Adrenal gland (tissue), 9 donors: ENCODE measurements at regions not wholly inside any gene's neighbourhood (a gene's known extent, or its start where the extent isn't known, plus 50 kb on each side); places are given as distances from the start of the nearest gene placed in this dataset.

Source experiments
- DNase-seq, 7 donors: peaks; one replicate each; pipeline ENCODE4 v3.0.0-alpha.2; 2019 to 2020
- H3K27ac ChIP-seq, 5 donors: fragments of 200-600 bp; sonication (generic) in 4 of 5; 1 replicate in 3 of 5; 2 replicates in 2 of 5; pipeline versions ENCODE4 v1.5.1 to v1.8.0; 2016 to 2020; ENCODE audit warnings: mild to moderate bottlenecking in 1 of 5
- H3K27me3 ChIP-seq: fragments of 200-600 bp; 2 replicates; pipeline ENCODE4 v1.8.0; 2021
- H3K36me3 ChIP-seq, 2 donors: fragments of 200-600 bp; replicated peaks in 1 of 2; 1 replicate in 1 of 2; 2 replicates in 1 of 2; pipeline versions ENCODE4 v1.5.1 to v1.8.0; 2018 to 2022
- H3K4me1 ChIP-seq, 2 donors: fragments of 200-600 bp; replicated peaks in 1 of 2; 1 replicate in 1 of 2; 2 replicates in 1 of 2; pipeline versions ENCODE4 v1.5.1 to v1.8.0; 2018 to 2021
- H3K4me3 ChIP-seq, 4 donors: fragments of 200-600 bp; sonication (generic) in 3 of 4; one replicate each; pipeline ENCODE4 v1.5.1; 2016 to 2018
- H3K9me3 ChIP-seq, 3 donors: fragments of 200-600 bp; sonication (generic) in 1 of 3; replicated peaks in 1 of 3; 1 replicate in 2 of 3; 2 replicates in 1 of 3; pipeline versions ENCODE4 v1.5.1 to v1.8.0; 2016 to 2021
- POLR2A ChIP-seq, 2 donors: fragments of 450-650 bp; IDR thresholded peaks; one replicate each; pipeline ENCODE4 v1.6.1; 2017; ENCODE audit warnings: antibody characterized with exemption in 2 of 2, mild to moderate bottlenecking in 2 of 2, moderate library complexity in 1 of 2
- WGBS, 4 donors: extraction: QIAGEN DNeasy Blood & Tissue Kit in 2 of 4; methylation state at CpG; one replicate each; pipeline versions ENCODE4 v1.1.5 to v1.1.7; 2013 to 2017; 5-methylcytosine and 5-hydroxymethylcytosine counted together
- intact Hi-C, 2 donors: fragments of 100-400 bp; cut with DNase I; formaldehyde crosslinking; loops; one replicate each; pipeline versions ENCODE4 v1.14.1 to v1.15.0; 2022 to 2023
- TF ChIP-seq, protein P1 (sequence below), 6 experiments: fragments of 450-650 bp in 4 of 6; fragments of 200-600 bp in 2 of 6; sonication (generic) in 1 of 6; IDR thresholded peaks; 1 replicate in 5 of 6; 2 replicates in 1 of 6; pipeline versions ENCODE4 v1.5.1 to v1.8.0; 2016 to 2021; ENCODE audit warnings: antibody characterized with exemption in 6 of 6, mild to moderate bottlenecking in 2 of 6, moderate library complexity in 1 of 6
- donor health status: healthy with polysubstance abuse.
- donor health status: Bipolar disorder and iron deficiency.
- donor health status: DM: yes; HTN: yes; CAD: no.
- donor health status: DM: no; HTN: no; CAD: no.
- donor health status: DM: no; HTN: no; CAD: no.

- H3K27ac ChIP-seq: no peak overlapping the region
- no peaks in the 10 kb centered on the region for H3K27me3 ChIP-seq
- intact Hi-C loops: no loop called here
- TF ChIP-seq POLR2A (IDR thresholded peaks at IDR 0.05): no peak
- 79 to 84% (median 82%) methylated on average over 1 of the region's 1 CpG for WGBS, 4 donors
- H3K36me3 ChIP-seq: no peaks in the 10 kb centered on the region
- H3K9me3 ChIP-seq: no peaks in the 10 kb centered on the region
- no peaks in the 10 kb centered on the region for H3K4me1 ChIP-seq
- H3K4me3 ChIP-seq: no peak overlapping the region
- no peak for DNase-seq
Observed at GRCh38 chr18:45133276-45133675, 452.6 kb downstream of the SETBP1 start.

- H3K4me3 ChIP-seq: no peak overlapping the region
- no peaks in the 10 kb centered on the region for H3K27me3 ChIP-seq
- intact Hi-C loops: no loop called here
- no peaks in the 10 kb centered on the region for H3K36me3 ChIP-seq
- H3K9me3 ChIP-seq: peaks cover 0 to 6% (median 0%) of the 10 kb centered on the region in 3 donors
- no peak for DNase-seq
- H3K4me1 ChIP-seq: no peaks in the 10 kb centered on the region
- H3K27ac ChIP-seq: no peak overlapping the region
- no peak for TF ChIP-seq POLR2A (IDR thresholded peaks at IDR 0.05)
- TF ChIP-seq, protein P1, sequence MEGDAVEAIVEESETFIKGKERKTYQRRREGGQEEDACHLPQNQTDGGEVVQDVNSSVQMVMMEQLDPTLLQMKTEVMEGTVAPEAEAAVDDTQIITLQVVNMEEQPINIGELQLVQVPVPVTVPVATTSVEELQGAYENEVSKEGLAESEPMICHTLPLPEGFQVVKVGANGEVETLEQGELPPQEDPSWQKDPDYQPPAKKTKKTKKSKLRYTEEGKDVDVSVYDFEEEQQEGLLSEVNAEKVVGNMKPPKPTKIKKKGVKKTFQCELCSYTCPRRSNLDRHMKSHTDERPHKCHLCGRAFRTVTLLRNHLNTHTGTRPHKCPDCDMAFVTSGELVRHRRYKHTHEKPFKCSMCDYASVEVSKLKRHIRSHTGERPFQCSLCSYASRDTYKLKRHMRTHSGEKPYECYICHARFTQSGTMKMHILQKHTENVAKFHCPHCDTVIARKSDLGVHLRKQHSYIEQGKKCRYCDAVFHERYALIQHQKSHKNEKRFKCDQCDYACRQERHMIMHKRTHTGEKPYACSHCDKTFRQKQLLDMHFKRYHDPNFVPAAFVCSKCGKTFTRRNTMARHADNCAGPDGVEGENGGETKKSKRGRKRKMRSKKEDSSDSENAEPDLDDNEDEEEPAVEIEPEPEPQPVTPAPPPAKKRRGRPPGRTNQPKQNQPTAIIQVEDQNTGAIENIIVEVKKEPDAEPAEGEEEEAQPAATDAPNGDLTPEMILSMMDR (IDR thresholded peaks at IDR 0.05): no peak
- WGBS, 4 donors: 65 to 87% (median 68%) methylated on average over 3 of the region's 3 CpGs
Observed at GRCh38 chr18:45136381-45137086, 455.8 kb downstream of the SETBP1 start.

DNA sequence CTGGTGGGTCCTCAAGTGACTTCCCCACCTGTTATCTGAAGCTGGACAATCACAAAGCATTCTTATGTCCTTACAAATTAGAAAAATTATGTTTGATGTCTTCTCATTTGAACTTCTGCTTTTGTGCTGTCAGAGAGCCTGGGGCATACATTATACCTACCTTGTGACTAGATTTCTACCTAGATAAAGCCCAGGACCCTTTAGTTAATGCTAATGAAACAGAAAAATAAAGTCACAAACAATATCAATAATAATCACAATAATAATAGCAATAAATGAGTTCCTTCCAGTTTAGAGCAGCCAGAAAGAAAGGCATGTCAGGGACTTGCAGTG, 456.4 kb downstream of the SETBP1 start:
- peaks cover 0 to 7% (median 0%) of the 10 kb centered on the region in 3 donors for H3K9me3 ChIP-seq
- H3K4me3 ChIP-seq: no peak overlapping the region
- DNase-seq: no peak
- intact Hi-C loops: no loop called here
- H3K36me3 ChIP-seq: no peaks in the 10 kb centered on the region
- H3K4me1 ChIP-seq: no peaks in the 10 kb centered on the region
- no peak for TF ChIP-seq POLR2A (IDR thresholded peaks at IDR 0.05)
- TF ChIP-seq, protein P1 (IDR thresholded peaks at IDR 0.05): no peak
- H3K27ac ChIP-seq: no peak overlapping the region
- no peaks in the 10 kb centered on the region for H3K27me3 ChIP-seq

- Histone ChIP-seq H3K27me3 (no peaks in the 10 kb centered on the region), H3K9me3 (peaks cover 0 to 7% (median 0%) of the 10 kb centered on the region in 3 donors), H3K4me3 (no peak overlapping the region), H3K27ac (no peak overlapping the region), H3K4me1 (no peaks in the 10 kb centered on the region), H3K36me3 (no peaks in the 10 kb centered on the region)
- no peak for TF ChIP-seq POLR2A (IDR thresholded peaks at IDR 0.05)
- TF ChIP-seq, protein P1 (IDR thresholded peaks at IDR 0.05): no peak
- no peak for DNase-seq
- WGBS, 4 donors: 73 to 88% (median 82%) methylated on average over 4 of the region's 4 CpGs
- intact Hi-C loops: no loop called here
Observed at GRCh38 chr18:45139478-45139877, 458.8 kb downstream of the SETBP1 start.

- no peaks in the 10 kb centered on the region for H3K4me1 ChIP-seq
- no peak for DNase-seq
- intact Hi-C loops: no loop called here
- H3K36me3 ChIP-seq: no peaks in the 10 kb centered on the region
- no peak overlapping the region for H3K27ac ChIP-seq
- H3K27me3 ChIP-seq: no peaks in the 10 kb centered on the region
- H3K4me3 ChIP-seq: no peak overlapping the region
- peaks cover 0 to 7% (median 0%) of the 10 kb centered on the region in 3 donors for H3K9me3 ChIP-seq
- TF ChIP-seq, protein P1 (IDR thresholded peaks at IDR 0.05): no peak
- no peak for TF ChIP-seq POLR2A (IDR thresholded peaks at IDR 0.05)
- WGBS, 4 donors: 38 to 52% (median 45%) methylated on average over 1 of the region's 1 CpG
Observed at GRCh38 chr18:45142868-45143267, 462.2 kb downstream of the SETBP1 start.
